Kasumi-1 (cell line): ENCODE measurements at regions not wholly inside any gene's neighbourhood (a gene's known extent, or its start where the extent isn't known, plus 50 kb on each side); places are given as distances from the start of the nearest gene placed in this dataset.
"Not testable (repeated sequence)": the region's sequence is repeated elsewhere in the genome, so short reads cannot be mapped to it uniquely, and the experiment has no call there.

Source experiments
- DNase-seq, 2 experiments: peaks; one replicate each; lab custom pipeline; 2025; lab: John Stamatoyannopoulos, UW

DNA sequence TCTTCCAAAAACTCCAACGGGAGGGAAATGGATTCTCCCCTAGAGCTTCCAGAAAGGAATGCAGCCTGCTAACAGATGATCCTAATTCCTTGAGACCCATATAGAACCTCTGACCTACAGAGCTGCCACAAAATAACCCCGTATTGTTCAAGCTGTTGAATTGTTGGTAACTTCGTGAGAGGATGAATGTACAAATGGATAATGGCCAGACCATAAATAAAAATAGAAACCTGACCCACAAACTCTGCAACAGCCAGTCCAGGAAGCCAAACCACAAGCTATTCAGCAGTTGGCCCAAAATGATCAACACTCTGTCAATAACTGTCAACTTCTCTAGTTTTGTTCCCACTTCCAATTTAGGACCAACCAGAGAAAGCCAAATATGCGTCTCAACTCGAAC, 414.0 kb upstream of the ZNF717 start:
- DNase-seq = peak; percentile 2 to 10

DNA sequence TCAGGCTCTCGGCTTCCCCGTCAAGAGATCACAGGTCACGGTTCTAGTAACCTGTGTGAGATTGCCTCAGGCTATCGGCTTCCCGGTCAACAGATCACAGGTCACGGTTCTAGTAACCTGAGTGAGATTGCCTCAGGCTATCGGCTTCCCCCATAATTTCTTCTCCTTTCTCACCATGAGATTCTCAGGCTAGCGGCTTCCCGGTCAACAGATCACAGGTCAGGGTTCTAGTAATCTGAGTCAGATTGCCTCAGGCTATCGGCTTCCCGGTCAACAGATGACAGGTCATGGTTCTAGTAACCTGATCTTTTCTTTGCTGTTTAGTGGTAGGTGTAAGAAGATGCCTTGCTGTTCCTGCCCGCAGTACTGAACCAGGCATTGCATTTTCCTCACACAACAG, 418.2 kb upstream of the ZNF717 start:
- no peak for DNase-seq

DNA sequence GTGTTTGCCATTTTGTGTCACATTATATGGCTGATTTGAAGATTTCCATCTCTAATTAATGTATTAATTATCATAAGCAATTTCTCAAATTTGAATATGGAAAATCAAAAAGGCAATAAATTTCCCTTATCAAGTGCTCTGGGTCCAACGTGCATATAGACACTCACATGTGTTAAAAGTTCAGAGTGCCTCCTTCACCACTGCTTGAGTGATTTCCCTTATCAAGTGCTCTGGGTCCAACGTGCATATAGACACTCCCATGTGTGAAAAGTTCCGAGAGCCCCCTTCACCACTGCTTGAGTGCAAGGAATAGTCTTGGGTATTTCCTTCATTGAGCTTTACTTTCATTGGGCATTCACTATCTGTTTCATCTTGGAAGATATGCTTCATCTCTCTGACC, 421.0 kb upstream of the ZNF717 start:
- no peak for DNase-seq

DNA sequence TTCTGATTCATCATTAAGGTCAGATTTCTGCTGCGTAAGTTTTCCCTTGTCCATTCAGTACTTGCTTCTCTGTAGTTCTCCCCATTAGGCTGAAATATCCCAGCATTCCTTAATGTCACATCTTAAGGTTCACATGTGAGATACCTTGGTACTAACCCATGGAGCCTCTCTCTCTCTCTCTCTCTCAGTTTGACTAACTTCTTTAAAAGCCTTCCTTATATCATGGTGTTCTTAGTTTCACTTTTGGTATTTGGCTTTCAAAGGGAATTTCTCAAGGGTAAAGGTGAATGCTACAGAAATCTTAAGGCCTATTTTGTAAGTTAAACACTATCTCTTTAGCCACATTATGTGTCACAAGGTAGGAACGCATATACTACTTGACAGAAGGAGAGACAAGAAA, 427.3 kb upstream of the ZNF717 start:
- no peak for DNase-seq

DNA sequence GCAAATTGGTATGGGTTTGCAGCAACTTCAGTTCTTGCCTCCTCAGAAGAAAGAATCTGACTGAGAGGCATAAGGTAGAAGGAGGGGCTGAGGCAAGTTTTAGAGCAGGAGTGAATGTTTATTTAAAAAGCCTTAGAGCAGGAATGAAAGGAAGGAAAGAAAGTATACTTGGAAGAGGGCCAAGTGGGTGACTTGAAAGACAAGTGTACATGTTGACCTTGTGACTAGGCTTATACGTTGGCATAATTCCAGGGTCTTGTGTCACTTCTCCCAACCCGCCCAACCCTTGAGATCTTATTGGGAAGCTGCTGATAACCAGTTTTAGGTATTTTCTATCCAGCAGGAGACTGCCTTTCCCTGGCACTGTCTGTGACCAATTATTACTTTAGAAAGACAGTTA, 436.9 kb upstream of the ZNF717 start:
- no peak for DNase-seq

DNA sequence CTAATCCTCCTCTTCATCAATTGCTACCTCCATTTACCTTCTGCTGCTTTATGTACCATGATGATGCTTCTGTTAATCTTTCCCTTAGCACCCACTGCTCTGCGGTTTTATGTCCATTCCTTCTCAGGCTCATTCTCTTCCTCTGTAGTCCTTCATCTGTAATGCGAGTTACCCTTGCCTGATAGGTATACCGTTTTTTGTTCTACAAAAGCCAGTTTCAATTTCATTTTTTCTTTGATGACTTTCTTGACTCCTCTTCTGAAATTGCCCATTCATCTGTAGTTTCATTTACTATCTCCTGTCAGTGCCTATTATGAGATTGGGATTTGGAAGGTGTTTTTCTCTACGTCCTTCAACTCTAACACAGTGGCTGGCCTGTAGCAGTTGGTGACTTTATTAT, 445.9 kb upstream of the ZNF717 start:
- DNase-seq = no peak

DNA sequence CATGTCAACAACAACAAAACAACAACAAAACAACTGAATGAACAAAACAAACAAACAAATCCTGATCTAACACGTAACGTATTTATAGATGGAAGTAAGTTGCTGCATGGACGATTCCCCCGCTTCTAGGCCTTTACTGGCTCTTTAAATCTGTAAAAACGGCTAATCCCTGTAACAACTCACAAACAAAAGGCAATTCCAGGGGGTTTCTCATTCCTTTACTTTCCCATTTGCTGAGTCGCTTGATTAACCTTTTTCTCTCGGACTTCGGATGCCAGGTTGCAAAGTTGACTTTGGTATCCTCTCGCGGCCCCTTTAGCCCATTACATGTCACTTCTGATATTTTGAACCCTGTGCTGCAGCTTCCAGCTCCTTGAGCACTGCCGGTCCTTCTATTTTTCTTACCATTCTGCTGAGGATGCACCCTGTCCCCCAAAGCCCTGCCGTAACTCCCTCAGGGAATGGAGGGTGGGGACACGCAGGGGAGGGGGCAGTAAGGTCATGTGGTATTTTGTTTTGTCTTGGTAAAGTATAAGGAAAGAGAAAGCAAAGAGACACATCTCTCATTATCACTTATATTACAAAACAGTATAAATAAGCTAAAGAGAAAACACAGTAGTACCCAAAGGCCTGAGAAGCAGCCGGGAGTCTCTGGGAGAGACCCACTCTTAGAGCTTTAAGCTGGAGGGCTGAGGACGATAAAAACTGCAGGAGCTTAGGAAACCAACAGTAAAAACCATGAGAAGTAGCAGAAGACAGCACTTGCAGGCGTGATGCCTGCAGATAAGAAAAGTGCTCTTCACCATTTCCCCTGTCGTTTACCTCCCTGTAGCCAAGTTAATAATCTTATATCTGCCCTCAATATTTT, 457.8 kb upstream of the ZNF717 start:
- DNase-seq = no peak

DNA sequence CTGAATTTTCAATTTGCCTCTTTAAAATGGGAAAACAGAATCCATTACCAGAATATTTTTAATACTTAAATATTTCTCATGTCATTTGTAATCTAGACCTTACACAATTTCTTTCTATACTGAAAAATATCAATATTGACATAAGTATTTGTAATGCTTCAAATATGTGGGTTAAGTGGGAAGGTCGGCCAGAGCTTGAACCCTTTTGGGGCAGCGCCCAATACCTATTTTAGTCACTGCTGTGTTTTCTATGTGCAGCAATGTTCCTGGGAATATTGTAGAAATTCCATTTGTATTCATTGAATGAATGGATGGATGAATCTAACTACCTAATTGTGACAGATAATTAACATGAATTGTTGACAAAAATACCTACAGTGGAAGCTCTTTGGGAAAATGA, 459.7 kb upstream of the ZNF717 start:
- DNase-seq = no peak

DNA sequence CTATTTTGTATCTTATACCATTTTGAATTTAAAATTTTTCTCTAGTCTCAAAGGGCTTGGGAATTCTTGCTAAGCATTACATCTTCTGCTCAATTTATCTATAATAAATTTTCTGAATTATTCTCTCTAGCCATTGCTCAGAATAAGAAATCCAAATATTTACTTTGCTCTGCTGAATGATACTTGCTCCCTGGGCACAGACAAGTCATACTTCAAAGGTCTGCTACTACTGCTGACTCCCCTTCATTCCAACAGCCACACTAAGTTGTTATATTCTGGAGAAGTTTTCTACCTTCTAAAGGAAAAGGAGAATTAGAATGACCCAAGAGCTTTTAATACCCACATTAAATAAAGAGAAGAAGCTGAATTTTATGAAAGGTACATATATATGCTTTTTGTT, 460.3 kb upstream of the ZNF717 start:
- no peak for DNase-seq

DNA sequence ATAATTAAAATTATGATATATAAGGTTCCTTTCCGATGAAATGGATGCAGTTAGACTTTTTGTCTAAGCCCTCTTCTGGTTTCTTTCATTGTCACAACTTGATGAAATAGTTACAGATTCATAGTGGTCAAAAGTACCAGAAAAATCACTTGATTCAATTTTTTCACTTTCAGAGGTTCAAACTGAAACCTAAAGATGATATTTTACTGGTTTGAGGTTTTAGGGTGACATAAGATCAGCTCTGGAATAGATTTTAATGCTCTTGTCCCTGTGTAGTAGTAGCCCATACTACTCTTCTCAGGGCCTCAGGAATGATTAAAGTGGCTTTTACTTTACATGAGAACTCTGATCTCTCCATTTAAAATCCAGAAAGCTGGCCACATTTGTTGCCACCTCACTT, 479.1 kb upstream of the ZNF717 start:
- no peak for DNase-seq

DNA sequence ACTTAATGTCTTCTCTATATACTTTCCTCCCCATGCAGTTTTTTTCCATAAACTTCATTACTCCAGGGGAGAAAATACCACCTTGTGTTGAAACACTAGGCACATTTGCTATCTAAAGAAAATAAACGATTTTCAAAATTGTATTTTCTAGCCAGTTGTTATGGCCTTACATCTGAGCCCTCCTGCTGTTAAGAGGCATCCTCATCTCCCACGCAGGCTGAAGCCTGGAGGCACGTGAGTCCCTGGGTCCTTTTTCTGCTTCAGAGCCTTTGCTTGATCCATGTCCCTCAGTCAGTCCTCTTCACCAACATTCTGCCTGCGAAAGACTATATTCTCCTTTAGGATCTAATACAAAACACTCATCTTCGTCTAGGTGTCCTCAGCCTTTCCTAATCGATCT, 479.6 kb upstream of the ZNF717 start:
- DNase-seq = no peak

DNA sequence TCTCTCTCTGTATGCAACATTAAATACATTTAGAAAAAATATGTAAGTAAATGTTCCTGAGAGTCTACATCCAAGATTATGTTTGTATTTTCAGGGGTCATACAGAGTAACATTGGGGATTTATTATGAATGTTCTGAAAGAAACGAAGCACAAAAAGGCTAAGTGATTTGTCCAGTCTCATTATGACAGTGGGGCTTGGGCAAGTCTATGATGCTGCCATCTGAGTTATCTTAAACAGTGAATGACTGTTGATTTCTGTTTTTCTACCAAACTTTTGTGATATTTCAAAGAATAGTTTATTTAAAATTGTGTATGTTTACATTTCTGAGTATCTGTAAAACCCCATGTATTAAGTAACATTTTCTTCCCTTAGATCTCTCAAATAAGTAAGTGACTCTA, 481.2 kb upstream of the ZNF717 start:
- no peak for DNase-seq

DNA sequence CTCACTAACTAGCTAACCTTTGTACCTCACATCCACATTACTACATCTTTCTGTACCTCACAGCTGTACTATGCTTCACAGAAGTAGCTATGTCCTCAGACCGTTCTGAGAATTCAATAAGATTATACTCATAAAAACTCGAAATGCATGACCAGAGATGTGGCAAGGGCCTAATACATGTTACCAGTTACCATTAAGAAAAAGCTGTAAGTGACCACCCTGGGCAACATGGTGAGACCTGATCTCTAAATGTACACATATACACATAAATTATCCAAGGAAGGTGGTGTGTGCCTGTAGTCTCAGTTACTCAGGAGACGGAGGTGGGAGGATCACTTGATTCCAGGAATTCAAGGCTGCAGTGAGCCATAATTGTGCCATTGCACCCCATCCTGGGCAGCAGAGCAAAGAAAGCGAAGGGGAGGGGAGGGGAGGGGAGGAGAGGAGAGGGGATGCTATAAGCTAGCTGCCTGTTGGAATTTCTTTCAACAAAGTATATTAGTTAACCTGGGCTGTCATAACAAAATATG, 482.6 kb upstream of the ZNF717 start:
- DNase-seq = no peak

DNA sequence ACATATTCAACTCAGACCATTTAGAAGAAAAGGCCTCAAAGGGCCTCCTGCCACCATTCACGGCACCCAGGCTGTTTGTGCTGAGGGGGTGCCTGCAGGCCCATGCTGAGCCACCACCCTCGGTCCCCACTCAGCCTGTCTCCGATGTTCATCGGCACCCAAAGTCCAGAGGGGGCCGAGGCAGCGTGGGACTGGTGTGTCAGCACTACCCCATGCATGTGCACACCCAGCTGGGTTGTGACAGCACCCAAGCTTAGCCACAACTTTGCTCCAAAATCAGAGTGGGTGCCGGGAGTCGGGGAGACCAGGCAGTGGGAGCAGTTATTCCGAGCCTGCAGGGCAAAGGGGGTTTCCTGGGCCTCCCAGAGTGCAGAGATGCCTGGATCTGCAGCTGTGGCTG, 508.5 kb upstream of the ZNF717 start:
- no peak for DNase-seq

DNA sequence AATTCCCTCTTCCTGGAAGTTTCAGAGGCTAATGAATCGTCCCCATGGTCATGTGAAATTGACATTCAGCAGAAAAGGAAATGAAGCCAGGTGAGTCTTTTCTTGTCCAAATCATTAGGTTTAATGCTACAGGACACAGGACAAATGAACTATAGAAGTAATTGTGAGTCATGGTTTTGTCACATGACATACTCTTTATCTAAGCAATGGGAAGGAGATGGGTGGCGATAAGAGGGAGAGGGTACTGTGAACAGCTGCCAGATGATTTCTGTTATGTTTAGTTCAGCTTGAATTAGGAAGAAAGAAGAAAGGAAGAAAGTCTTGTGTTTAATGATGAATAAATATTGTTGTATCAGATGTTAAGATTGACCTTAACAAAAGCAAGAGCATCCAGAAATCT, 515.4 kb upstream of the ZNF717 start:
- no peak for DNase-seq

DNA sequence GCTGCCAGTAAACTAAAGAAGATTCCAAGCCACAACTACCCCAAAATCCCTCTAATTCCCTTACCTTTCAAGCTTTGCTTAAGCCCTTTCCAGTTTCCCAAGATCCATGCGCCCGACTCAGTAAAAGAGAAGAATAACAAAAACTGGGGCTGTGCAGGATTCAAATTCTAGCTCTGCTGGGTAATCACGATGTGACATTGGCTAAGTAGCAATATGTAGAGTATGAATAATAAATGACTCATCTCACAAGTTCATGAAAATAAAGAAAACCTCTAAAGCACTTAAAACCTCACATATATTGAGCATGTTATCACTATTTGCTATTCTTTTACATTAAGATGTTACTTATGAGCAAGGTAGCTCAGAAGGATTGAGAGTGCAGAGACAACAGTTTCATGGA, 522.2 kb upstream of the ZNF717 start:
- no peak for DNase-seq

DNA sequence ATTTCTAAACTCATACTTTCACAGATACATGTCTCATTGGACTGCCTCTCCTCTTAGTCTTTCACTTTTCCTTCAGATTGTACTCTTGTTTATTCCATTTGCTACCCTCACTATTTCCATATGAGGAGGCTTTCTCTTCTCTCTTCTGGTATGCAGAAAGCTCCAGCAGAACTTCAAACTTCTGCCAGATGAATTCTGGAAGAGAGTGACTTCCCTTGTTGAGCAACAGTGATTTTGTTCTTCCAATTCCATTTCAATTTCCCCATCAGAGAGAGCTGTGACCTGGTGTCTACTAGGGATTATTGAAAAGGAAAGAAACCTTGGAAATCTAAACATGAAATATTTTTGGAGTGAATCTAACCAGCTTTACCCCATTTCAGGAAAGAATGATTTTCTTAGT, 523.2 kb upstream of the ZNF717 start:
- no peak for DNase-seq

DNA sequence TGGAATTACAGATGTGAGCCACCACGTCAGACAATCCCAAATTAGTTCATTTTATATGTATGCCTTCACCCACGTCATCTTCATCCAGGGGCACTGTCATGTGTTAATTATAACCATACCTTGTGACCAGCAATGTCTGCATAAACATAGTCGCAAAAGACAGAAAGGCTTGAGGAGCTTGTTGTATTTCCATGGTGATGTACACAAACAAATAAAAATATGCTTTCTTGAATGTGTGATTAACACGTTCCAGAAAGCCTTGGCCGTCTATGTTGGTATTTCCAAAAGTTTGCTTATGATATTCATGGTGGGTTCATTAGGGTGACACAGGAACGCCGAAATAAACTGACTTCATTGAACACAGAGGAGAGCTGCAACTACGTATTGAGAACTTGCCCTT, 524.7 kb upstream of the ZNF717 start:
- DNase-seq = no peak

DNA sequence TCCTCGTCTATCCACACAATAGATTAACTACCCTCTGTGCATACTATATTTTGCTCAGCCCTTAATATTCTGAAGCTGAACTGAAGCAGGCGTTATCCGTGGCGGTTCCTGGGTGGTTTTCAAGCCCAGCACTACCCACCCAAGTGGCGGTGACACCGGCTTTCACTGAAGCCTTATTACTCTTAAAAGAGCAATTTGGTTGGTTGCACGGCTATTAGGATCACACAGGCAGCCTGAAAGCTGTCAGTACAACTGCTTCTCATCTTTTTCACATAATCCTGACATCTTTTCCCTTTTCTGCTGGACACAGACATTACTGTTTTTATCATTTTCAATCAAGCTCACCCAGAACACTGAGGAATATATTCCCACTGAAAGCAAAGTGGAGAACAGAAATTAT, 525.3 kb upstream of the ZNF717 start:
- DNase-seq = no peak

DNA sequence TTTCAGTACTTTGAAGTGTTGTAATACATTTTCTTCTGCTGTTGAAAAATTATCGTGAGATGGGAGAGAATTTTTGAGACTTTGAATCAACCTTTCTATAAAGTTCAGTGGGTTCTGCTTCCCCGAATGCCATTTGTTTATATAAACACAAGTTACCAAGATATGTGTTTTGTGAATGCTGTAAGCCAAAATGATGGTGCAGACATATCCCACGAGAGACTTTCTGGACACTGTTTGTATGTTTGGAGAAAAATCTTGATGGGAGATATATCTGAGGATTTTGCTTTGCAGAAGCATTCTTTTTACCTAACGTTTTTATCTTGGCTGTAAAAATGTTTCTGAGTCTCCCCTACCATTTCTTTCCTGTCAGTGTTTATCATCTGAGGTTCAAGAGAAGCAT, 526.6 kb upstream of the ZNF717 start:
- DNase-seq = no peak

DNA sequence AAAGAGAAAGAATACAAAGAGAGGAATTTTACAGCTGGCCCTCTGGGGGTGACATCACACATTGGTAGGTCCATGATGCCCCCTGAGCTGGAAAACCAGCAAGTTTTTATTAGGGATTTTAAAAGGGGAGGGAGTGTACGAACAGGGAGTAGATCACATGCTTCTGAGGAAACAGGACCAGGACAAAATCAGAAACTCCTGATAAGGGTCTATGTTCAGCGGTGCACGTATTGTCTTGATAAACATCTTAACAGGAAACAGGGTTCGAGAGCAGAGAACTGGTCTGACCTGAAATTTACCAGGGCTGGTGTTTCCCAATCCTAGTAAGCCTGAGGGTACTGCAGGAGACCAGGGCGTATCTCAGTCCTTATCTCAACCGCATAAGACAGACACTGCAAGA, 530.6 kb upstream of the ZNF717 start:
- not testable (repeated sequence) for DNase-seq

DNA sequence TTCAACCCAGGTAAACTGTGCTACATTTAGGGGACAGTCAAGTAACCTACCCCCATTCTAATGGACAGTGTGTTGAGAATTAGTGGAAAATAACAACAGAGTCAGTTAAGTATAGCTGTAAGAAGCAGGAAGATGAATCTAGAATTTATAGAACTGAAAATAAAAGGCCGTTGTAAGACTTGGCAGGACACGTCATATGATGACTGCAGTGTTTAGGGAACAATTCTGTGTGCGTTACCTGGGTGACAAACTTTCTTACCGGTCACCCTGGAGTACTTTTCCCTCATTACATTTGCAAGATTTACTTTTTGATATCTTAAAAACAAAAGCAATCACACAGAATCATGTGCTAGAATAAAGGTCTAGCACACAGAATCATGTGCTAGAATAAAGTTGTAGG, 536.3 kb upstream of the ZNF717 start:
- DNase-seq = no peak

DNA sequence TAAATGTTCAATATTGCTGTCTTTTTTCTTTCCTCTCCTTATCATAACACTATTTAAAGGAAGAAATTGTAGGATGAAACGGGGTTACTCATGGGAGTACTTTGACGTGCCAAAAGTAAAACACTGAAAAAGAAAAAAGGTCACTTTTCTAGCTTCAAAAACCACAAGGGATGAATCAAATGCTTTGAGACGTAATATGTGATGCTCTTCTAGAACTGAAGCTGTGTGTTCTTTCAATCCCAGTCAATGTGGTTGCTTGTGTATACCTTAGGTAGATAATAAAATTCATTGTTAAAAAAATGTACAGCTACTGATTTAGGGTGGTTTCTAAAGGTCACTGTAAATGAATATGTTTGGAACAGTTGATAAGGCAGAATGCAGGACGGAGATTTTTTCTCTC, 538.8 kb upstream of the ZNF717 start:
- DNase-seq = no peak

DNA sequence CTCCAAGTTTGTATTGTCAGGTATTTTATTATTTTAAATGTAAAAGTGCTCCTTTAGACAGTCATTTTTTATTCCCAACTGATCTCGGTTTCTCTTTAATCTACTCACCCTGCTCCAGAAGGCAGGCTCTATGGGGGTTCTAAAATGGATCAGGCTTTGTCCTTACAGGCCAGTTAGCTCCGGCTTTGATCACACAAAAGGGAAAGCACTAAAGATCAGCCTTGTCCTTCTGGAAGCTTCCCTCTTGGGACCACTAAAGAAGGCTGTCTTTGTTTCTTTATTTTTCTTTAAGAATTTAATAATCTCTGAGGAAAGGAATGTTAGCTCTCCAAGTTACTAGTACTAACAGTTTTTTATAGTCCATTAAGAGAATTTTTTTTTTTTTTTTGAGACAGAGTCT, 560.5 kb upstream of the ZNF717 start:
- no peak for DNase-seq
